Hematopoietic multipotent progenitor cell (in vitro differentiated cells): ENCODE measurements at regions not wholly inside any gene's neighbourhood (a gene's known extent, or its start where the extent isn't known, plus 50 kb on each side); places are given as distances from the start of the nearest gene placed in this dataset.
A peak's percentile ranks its signal among the peaks of the same experiment; 100 is the strongest.

Experiments
- DNase-seq, 3 donors: peaks; one replicate each; pipeline ENCODE4 v3.0.0-alpha.2; 2011 to 2015; ENCODE audit warnings: low read depth in 2 of 3, low spot score in 2 of 3

GRCh38 chr14:83991666-83992065 lies 1538.3 kb upstream of the FLRT2 start:
- no peak for DNase-seq

GRCh38 chr14:83992857-83993256 lies 1537.1 kb upstream of the FLRT2 start:
- DNase-seq, result no peak

DNA sequence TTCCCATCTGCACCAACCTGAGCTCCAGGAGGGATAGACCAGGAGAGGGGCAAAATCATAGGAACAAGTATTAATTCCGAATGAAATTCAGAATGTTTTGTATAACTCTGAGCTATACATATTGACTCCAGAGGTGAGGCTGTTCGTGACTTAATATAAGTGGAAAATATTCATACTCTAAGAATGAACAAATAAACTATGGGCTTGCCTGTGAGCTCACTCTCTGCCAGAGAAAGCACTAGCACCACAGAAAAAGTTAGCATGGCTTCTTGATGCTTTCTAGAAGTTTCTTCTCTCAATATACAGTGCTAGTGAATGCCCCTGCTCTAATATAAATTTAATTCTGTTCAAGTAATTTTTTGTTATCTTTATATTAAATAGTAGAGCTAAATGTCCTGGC lies 1536.4 kb upstream of the FLRT2 start:
- no peak for DNase-seq

DNA sequence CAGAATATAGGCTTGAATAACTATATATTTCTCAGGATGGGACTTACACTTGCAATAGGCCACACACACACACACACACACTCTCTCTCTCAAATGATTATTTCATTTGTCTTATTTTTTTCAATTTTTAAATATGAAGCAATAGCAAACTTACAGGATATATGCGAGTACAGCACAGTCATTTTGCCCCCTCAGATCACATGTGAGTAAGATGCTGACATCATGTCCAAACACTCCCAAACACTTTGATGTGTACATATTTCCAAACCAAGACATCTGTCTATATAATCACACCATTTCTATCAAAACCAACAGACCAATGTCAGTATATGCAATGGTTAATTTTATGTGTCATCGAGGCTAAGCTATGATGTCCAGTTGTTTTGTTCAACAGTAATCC lies 1535.9 kb upstream of the FLRT2 start:
- DNase-seq, result no peak

DNA sequence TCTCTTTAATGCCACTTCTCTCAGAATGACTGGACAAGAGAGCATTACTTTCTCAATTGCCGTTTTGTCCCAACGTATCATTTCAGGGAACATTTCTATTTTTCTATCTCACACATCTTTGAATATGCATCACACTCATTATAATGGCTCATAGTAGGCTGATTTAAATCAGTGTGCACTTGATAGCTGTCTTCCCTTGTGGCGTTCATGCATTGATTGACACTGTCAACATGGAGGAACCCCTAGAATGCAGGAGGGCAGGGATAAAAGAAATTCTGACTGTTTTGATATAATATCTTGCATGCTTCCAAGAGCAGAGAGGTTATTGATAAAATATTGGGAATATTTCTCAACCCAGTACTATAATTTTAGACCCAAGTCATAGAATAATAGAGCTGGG lies 1528.9 kb upstream of the FLRT2 start:
- no peak for DNase-seq

DNA sequence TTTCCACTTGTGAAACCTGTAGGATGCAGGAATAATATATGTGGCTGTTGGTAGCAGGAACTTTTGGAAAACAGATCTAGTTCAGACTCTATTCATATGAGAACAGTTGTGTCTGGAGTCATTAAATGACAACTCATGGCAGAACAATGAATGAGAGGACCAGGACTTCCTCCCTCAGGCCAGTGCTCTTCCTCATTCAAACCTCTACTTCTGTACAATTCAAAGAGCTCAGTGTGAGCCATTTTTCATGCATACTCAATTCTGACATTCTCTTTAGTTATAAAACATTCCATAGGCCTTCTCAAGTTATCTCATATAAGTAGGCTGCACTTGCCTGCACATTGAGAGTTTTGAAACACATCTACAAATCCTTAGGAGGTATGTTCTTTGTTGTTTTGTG lies 1526.6 kb upstream of the FLRT2 start:
- no peak for DNase-seq

- DNase-seq, result no peak
Observed at GRCh38 chr14:84006643-84007155, 1523.2 kb upstream of the FLRT2 start.

DNA sequence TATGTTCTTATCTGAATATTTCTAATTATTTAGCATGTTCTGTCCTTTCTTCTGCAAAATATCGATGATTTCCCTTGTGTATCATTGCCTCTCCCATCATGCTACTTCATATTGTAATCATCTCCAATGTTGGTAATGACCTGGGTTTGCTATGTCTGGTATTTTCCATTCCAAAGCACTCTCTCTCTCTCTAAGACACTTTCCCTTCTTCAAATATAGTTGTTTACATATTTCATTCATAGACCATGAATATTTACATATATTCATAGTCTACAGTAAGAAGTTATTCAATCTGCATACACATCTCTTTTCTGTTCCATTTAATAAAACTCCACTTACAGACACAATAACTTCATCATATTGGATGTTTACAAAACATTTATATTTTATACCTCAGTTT lies 1516.5 kb upstream of the FLRT2 start:
- DNase-seq, result no peak

GRCh38 chr14:84017495-84017894 lies 1512.4 kb upstream of the FLRT2 start:
- no peak for DNase-seq

- no peak for DNase-seq
Observed at GRCh38 chr14:84021433-84021832, 1508.5 kb upstream of the FLRT2 start.

- no peak for DNase-seq
Observed at GRCh38 chr14:84024231-84024820, 1505.6 kb upstream of the FLRT2 start.

DNA sequence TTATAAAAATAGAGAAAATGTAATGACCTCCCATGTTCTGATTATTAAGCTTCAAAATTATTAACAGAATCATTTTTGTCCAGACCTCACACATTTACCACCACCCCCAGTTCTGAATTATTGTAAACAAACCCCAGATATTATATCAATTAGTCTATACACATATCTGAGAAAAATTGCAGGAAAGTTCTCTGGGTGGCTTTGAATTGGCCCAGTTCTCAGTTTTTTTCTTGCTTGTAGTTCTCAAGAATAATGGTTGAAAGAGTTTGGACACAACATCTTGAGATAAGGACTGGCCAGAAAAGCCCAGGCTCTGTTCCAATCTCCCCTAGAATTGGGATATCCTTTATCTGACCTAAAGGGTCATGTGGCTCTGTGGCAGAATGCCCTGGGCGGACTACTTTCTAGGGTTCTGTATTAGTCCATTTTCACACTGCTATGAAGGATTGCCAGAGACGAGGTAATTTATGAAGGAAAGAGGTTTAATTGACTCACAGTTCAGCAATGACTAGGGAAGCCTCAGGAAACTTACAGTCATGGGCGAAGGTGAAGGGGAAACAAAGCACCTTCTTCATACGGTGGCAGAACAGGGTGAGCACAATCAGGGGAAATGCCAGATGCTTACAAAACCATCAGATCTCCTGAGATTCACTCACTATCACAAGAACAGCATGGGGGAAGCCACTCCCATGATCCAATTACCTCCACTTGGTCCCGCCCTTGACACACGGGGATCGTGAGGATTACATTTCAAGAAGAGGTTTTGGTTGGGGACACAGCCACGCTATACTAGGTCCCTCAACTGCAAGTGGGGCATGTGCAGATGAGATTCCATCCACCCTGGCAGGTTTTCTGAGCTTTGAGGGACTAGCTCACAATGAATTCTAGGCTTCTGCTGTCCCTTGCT lies 1504.6 kb upstream of the FLRT2 start:
- no peak for DNase-seq

DNA sequence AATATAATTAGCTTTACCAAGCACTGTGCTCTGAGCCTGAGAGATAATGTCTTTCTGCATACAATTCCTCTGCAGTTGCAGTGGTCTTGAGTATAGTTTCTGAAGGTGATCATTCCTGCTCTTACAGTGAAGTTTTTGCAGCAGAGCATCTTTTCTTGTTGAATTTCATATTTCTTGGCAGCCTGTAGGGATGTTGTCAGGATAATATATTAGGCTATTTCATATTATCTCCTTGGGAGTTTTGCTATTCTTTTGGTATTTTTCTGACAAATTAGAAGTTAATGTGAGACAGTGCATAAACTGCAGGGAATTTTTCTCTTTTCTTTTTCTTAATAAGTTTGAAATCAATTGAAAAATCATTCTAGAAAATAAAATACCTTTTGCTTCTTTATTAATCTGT lies 1502.6 kb upstream of the FLRT2 start:
- DNase-seq, result no peak

GRCh38 chr14:84028080-84028604 lies 1501.8 kb upstream of the FLRT2 start:
- no peak for DNase-seq

DNA sequence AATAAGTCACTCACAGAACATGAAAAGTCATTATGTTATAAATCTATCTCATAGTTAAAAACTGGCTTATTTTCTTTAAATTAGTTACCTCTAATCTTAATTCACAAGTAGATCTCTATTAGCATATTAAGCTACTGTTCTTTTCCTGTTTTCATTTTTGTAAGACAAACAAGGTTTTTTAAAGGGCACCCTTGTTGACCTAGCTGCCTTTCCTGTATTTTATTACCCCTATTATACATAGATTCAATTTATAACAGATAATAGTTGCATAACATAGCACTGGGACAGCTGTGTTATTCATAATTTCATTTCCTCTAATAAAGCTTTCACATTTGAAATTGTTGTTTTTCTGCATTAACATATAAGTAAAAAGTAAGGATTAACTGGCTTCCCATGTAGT lies 1500.7 kb upstream of the FLRT2 start:
- no peak for DNase-seq

DNA sequence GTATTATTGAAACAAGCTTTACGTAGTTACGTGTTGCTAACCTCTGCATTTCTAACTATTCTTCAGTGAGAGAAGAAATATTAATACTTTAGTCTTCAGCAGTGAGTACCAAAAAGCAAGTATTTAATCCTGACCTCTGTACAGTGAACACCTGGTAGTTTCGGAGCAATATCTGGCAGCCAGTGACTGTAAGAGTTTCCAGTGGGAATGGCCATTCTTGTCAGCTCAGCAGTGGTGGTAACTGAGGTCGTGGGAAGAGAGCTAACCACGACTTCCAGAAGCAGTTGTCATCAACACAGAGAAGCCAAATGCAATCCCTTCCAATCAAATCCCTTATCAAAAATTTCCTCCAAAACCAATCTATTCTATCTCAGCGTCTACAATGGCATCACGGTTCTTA lies 1500.2 kb upstream of the FLRT2 start:
- DNase-seq, result no peak

DNA sequence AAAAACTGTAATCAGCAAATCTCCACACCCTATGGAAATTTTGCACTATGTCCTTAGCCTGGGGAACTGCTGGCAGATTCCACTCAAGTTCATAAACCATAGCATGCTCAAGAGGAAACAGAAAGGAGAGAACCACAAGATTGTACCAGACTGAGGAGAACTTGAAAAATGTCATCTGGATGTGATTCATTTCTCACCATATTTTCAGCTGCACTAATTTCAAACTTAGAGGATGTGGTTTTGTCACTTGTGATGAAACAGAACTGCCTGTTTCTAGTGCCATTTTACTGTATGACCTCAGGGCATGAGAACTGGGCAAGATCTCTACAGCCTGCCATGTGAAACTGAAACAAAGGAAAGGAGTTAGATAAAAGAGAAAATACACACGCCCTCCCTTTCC lies 1493.1 kb upstream of the FLRT2 start:
- DNase-seq, result peak in 2 of 3 donors; percentile 69 to 92

DNA sequence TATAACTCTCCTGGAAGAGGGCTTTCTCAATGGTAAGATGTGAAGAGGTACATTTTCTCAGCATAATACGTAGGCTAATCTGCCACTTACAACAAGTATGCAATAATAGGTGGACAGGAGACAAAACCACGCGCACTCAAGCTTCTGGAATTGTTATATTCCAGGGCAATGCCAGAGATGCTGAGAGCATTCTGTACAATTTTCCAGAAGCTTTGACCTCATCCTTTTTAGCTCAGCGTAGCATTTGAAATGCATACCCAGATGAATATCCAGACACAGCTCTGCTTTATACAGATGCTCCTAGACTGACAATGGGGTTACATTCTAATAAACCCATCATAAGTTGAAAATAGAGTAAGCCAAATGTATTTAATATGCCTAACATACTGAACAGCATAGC lies 1492.4 kb upstream of the FLRT2 start:
- DNase-seq, result no peak

- DNase-seq, result no peak
Observed at GRCh38 chr14:84040101-84040500, 1489.8 kb upstream of the FLRT2 start.

GRCh38 chr14:84041421-84041820 lies 1488.5 kb upstream of the FLRT2 start:
- no peak for DNase-seq

GRCh38 chr14:84042992-84043391 lies 1487.0 kb upstream of the FLRT2 start:
- DNase-seq, result no peak
